HT1080 (cell line): ENCODE measurements at regions not wholly inside any gene's neighbourhood (a gene's known extent, or its start where the extent isn't known, plus 50 kb on each side); places are given as distances from the start of the nearest gene placed in this dataset.

ENCODE experiments used
- DNase-seq: peaks from one replicate; pipeline ENCODE4 v3.0.0-alpha.2; 2015; ENCODE audit warnings: low read depth

GRCh38 chr13:109644956-109645355, 141.4 kb downstream of the IRS2 start:
- no peak for DNase-seq

- no peak for DNase-seq
Measured at GRCh38 chr13:109644069-109644750, 142.2 kb downstream of the IRS2 start.

- no peak for DNase-seq
Measured at GRCh38 chr13:109642358-109642757, 144.0 kb downstream of the IRS2 start.

GRCh38 chr13:109636736-109637135, 149.6 kb downstream of the IRS2 start:
- DNase-seq, result no peak

GRCh38 chr13:109631069-109631468, 155.3 kb downstream of the IRS2 start:
- no peak for DNase-seq

- DNase-seq, result no peak
Measured at GRCh38 chr13:109630271-109630670, 156.1 kb downstream of the IRS2 start.

- no peak for DNase-seq
Measured at GRCh38 chr13:109629737-109630136, 156.6 kb downstream of the IRS2 start.

- peak; percentile 62 for DNase-seq
Measured at GRCh38 chr13:109628251-109628699, 158.1 kb downstream of the IRS2 start.

GRCh38 chr13:109627649-109628048, 158.7 kb downstream of the IRS2 start:
- no peak for DNase-seq

GRCh38 chr13:109626386-109627171, 159.8 kb downstream of the IRS2 start:
- no peak for DNase-seq

- DNase-seq, result no peak
Measured at GRCh38 chr13:109625156-109625555, 161.2 kb downstream of the IRS2 start.

- no peak for DNase-seq
Measured at GRCh38 chr13:109622006-109622405, 164.4 kb downstream of the IRS2 start.

GRCh38 chr13:109615721-109616420, 170.5 kb downstream of the IRS2 start:
- DNase-seq, result no peak

- DNase-seq, result no peak
Measured at GRCh38 chr13:109611912-109612691, 174.3 kb downstream of the IRS2 start.

- peak; percentile 26 for DNase-seq
Measured at GRCh38 chr13:109610517-109610916, 175.9 kb downstream of the IRS2 start.

GRCh38 chr13:109608503-109608902, 177.9 kb downstream of the IRS2 start:
- no peak for DNase-seq

- DNase-seq, result no peak
Measured at GRCh38 chr13:109608059-109608458, 178.3 kb downstream of the IRS2 start.

GRCh38 chr13:109606520-109606919, 179.9 kb downstream of the IRS2 start:
- no peak for DNase-seq

GRCh38 chr13:109605846-109606245, 180.5 kb downstream of the IRS2 start:
- DNase-seq, result no peak

- no peak for DNase-seq
Measured at GRCh38 chr13:109604894-109605293, 181.5 kb downstream of the IRS2 start.

GRCh38 chr13:109602356-109602755, 184.0 kb downstream of the IRS2 start:
- DNase-seq, result no peak
